GM19328 (cell line): ENCODE measurements at regions not wholly inside any gene's neighbourhood (a gene's known extent, or its start where the extent isn't known, plus 50 kb on each side); places are given as distances from the start of the nearest gene placed in this dataset.
"Not testable (repeated sequence)": the region's sequence is repeated elsewhere in the genome, so short reads cannot be mapped to it uniquely, and the experiment has no call there.

ENCODE experiments used
- ATAC-seq: cut with Tn5 transposase; IDR thresholded peaks from one replicate; pipeline ENCODE4 v1.9.1; 2021; ENCODE audit warnings: mild to moderate bottlenecking, moderate library complexity; ENCODE audit not compliant: unreplicated experiment

DNA sequence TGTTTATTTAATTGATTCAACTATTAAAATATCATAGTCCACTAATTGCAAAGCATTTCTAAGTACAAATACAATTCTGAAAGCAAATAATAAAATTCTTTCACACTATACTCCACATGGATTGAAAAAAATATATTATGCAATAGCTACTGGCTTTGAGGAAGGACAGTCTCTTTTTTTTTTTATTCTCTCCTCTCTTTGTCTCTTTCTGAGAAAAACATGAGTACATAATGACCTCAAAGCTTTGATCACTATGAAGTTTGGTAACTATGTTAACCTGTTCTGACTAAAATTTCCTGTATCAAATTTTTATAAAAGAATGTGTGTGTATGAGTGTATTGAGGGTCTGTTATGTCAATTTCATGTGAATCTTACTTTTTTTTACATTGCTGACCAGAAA is 96.2 kb downstream of the RGS2 start:
- no peak for ATAC-seq

DNA sequence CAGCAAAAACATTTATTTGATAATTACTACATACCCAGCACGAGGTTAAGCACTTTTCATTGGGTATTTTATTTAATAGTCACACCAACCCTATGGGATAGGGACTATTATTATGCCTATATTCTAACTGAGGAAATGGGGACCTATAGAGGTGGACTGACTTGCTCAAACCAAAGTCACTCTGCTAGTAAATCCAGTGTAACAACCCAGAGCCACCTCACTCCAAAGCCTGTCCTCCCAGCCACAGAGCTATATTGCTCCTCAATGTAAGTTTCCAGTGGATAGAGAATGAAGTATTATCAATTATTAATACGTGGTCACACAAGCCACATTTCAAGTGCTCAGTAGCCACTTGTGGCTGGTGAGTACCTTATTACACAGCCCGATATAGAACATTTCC is 97.5 kb downstream of the RGS2 start:
- no peak for ATAC-seq

DNA sequence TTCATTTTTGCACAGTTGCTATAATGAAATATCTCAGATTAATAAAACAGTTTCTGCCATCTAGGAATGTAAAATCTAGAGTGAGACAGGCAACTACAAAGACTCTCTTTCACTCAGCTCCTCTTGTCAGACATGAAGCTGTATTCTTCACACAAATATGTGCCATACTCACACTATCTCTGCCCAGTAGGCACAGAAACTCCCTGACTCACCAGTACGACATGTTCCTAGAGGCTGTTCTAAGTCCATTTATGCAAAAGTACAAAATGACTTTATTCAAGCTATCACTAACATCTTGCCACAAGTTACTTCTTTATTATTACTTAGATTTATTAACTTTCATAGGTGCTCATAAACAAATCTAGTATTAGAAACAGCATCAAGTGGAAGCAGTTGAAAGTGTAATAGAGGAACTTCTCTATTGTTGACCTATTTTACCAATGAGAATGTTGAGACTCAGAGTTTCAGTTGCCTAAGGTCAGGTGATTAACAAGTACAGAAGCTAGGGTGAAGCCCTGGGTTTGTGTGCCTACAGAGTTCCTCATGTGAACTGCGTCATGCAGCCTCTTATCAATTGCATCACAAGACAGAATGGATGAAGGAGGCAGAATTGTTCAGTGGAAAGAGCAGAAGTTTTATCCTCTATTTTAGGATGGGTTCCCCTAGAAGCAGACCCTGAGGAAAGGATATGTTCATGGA is 98.9 kb downstream of the RGS2 start:
- ATAC-seq: no peak

DNA sequence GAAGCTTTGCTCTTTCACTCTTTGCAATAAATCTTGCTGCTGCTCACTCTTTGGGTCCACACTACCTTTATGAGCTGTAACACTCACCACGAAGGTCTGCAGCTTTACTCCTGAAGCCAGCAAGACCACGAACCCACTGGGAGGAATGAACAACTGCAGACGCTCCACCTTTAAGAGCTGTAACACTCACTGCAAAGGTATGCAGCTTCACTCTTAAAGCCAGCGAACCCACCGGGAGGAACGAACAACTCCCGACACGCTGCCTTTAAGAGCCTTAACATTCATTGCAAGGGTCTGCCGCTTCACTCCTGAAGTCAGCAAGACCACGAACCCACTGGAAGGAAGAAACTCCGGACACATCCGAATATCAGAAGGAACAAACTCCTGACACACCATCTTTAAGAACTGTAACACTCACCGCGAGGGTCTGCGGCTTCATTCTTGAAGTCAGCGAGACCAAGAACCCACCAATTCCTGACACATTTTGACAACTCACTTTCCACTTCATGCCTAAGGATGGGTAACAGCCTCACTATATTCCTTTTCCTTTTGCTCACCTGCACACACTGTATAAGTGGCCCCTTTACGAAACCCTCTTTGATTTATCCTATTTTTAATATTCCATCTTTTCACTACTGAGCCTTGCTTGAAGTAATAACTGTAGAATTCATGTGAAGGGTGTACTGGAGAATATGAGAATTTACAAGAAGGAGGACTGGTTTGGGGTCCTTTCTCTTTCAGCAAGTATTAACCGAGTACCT is 103.2 kb downstream of the RGS2 start:
- ATAC-seq: not testable (repeated sequence)

DNA sequence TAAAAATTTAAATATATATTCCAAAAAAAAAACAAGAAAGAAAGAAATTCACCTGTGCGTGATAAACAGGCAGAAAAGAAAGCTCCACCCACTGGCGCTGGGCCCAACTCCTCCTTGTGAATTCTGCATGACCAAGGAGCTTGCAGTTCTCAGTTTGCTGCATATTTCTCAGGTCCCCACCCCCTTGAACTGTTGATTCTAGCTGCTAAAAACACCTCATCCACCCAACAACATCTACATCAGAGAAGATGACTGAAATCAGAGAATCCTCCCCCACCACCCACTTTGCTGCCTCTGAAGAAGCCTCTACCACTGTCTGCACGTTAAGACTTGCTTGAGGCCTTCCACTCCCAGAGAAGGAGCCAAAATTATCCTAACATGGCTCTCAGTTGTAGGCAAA is 104.8 kb downstream of the RGS2 start:
- no peak for ATAC-seq

DNA sequence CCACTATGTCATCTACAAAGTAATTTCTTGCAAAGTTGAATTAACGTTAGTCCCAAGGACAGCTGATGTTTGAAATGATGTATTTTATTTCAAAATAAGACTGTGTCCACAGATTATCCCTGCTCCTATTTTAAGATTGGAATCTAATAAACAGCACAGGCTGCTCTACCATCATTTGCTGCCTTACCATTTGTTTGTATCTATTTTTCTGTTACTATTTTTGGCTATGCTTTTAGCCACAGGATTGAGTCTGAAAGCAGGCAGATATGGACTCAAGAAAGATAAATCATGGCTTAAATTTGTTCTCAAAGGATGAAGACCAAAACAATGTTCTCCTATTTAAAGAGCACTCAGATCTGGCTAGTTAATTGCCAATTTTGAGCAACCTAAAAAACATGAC is 105.3 kb downstream of the RGS2 start:
- ATAC-seq: no peak

DNA sequence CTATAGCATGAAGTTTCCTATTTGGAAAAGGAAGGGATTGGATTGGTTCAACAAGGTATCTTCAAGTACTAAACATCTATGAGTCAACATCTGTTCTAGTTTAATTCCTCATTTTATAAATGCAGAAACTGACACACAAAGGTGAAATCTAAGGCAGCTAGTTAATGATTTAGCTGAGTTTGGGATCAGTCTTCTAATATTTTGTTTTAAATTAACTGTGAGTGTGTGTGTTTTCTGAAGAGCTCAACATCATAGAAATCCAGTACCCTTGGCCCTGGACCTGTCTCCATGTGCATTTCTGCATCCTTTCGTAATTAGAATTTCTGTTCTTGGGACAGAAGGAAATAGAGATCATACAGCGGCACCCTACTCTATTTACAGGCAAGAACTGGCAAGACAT is 105.9 kb downstream of the RGS2 start:
- no peak for ATAC-seq

DNA sequence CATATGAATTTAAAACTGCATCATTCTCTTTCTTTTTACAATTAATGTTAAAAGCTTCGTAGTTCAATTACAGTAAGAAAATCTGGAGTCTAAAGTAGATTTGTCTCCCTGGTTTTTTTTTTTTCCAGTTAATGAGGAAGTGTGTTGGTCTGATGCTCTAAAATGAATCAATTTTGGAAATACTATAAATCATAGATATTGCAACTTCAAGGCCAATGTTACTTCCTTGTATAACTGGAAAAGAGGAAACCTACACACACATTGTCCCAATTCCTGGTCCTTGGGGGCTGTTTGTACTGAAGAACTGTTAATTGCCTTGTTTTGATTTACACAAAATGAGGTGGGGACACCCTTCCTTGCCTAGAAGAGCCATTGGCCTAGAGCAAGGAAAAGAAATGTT is 107.2 kb downstream of the RGS2 start:
- no peak for ATAC-seq

DNA sequence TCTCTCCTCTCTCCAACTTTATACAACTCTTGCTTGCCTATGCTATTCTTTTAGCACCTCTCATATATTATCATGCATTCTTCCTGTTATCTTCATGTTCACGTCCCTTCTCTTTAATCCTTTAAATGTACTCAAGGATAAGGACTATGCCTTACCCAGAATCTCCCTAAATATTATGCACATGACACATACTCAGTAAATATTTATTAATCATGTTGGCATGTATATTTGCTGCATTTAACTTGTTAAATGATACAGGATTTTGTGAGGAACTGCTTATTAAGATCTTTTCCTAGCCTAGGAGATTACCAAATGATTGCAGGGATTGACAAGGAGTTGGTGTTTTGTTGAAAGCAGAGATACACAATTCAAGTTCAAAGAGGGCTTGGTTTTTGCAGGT is 109.4 kb downstream of the RGS2 start:
- no peak for ATAC-seq

DNA sequence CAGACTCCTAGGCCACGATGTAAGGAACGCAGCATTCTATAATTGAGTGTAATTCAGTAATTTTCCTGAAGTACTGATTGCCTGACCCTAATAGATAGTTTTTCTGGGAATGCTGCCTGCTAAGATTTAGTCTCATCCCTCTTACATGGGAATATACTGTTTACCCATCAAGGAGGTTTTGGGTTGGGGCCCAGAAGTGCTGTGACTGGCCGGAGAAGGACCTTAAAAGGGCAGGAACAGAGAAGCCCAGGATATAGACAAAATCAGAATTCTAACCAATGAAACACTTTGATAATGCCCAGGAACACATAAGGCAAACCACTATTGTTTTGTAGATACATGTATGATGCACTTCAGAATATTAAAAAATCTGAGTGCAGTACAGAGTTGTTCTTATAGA is 111.6 kb downstream of the RGS2 start:
- no peak for ATAC-seq

DNA sequence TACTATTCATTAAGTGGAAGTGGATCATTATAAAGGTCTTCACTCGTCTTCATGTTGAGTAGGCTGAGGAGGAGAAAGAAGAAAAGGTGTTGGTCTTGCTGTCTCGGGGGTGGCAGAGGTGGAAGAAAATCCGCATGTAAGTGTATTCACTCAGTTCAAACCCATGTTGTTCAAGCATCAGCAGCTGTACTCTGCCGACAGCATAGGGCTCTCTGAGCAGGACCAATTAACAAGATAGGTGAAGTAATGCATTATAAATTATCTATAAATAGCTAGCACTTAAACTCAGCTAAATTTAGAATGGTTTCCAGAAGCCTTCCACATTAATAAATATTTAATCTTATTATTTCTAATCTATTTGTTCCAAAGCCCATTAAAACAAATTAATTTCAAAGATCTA is 116.8 kb downstream of the RGS2 start:
- no peak for ATAC-seq

DNA sequence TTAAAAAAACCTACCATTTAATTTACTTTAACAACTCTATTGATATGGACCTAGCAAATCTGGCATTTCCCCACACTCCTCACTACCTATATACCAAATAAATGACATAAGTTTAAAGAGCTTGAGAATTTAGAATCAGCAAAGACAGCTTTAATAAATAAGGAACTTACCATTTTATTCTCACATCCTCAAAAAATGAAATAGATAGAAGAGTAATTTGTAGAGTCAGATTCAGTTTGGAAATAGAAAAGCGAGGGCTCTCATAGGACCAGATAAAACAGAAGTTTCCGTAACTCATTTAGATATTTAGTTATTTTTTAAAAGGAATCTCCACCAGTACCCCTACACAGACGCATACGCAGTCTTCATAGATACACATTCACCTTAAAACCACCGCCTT is 117.9 kb downstream of the RGS2 start:
- ATAC-seq: no peak

DNA sequence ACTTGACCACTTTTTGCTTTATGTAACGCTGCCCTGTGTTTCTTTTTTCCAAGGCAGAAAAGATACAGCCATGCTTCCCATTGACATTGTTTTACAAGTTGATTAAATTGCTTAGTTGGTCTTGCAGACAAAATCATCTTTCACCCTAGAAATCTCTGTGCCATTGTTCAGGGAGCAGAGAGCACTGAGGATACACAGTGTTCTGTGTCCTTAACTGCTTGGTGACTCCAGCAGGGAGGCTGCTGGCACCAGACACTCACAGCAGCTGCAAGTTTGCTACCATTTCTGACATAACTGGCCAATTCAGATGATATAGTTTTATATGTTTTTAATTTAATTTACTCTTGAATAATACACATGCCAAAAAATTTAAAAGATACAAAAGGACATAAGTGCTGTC is 118.7 kb downstream of the RGS2 start:
- no peak for ATAC-seq

DNA sequence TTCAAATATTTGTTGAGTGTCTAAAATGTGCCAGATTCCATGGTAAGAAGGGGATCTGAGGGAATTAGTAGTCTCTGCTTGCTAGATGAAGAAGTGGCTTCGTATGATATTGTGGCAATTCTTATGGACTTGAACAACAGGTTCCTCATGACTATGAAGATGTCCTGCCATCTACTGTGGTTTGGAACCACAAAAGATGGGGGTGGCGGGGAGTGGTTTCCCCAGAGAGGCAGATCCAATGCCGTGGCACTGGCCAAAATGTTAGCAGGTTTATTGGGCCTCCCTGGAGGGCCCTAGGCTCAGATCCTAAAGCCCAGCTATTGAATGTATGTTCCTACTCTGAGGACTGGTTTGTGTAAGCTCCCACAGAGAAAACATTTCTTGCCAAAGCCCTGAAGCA is 120.8 kb downstream of the RGS2 start:
- ATAC-seq: no peak

DNA sequence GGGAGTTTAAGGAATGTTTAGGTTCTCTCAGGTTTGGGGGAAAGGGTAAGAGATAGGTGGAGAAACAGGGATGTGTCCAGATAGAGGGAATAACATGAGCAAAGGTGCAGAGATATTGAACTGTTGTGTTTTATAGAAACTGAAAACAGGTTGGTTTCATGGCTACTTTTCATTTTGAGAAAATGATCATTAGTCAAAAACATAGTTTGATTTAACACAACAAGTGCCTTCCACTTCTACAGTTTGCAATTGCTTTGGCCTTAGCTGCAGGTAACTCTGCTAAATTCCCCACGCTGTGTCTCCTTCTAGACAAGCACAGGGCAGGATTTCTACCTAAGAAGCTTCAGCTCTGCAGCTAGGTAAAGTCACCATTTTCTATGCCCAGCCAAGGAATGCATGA is 124.9 kb downstream of the RGS2 start:
- ATAC-seq: no peak

DNA sequence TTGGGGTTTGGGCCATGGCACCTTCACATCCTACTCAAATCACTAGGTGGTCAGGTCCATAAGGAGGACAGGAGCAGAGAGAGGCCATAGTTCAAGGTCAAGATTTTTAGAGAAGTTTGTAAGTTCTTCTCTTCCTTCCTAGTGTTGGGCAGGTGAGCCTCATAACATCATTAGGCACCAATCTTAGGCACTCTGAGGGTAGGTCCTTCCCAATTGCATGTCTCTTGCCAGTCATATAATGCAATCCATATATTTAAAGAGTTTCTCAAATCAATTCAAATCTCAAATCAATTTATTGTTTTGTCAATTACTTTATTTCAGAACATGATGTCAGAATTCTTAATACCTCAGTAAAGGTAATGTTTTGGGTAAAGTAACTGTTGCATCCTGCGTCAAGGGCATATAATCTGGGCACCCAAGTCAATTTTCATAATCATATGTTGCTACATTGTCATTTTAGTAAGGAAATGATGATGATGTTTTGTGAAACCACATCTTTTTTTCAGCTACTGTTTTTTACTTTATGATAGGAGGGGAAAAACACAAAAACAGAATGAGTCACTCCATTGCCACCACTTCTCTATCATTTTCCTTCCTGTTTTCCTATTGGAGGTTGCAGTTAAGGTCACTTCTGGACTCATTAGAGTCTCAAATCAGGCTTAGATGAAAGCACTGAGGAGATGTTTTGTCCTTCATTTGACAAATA is 122.7 kb downstream of the UCHL5 start:
- no peak for ATAC-seq

DNA sequence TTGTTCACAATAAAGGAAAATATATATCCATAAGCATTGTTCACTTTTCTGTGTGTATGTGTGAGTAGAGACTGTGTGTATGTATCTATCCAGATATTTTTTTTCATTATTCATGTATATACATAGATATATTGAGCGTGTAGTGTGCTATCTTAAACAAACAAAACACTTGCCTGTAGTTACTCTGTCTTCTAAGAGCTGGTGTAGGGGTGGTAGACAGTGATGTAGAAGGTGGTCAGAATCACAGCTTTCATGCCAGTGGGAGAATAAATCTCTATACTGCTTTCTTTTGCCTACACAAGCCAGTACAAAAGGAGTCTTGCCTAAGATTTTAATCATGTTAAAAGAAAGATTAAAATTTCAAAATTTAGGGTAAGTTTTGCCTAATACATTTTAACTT is 122.0 kb downstream of the UCHL5 start:
- no peak for ATAC-seq

DNA sequence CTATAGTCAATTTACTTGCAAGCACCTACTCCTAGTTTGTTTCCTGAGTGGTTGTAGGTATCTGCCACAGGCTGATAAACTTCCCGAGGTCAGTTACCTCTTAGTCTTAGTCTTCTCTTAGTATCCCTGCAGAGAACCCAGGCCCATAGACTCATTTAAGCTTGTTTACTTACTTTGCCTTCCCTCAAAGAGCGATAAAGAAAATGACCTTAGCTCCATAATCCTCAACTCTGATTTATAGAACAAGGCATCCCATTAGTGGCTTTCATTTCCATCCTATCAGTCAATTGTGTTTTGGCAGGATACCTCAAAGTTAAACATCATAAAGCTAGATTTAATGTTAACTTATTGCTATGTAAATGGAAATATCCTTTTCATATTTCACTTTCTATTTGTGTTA is 119.7 kb downstream of the UCHL5 start:
- no peak for ATAC-seq

DNA sequence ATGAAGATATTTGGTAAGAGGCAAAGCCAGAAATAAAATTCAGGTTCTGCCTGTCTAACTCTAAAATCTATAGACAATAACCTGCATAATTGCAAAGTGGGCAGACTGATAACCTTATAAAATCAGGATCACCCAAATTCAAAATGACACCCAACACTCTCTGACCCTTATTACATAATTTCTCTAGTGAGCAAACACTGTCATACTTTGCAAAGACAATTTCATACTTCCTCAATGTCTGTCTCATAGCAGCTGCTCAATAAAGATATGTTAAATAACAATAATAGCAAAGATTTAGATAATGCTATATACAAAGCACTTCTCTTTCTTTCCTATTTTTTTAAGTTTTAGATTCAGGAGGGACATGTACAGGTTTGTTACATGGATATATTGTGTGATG is 118.5 kb downstream of the UCHL5 start:
- no peak for ATAC-seq

DNA sequence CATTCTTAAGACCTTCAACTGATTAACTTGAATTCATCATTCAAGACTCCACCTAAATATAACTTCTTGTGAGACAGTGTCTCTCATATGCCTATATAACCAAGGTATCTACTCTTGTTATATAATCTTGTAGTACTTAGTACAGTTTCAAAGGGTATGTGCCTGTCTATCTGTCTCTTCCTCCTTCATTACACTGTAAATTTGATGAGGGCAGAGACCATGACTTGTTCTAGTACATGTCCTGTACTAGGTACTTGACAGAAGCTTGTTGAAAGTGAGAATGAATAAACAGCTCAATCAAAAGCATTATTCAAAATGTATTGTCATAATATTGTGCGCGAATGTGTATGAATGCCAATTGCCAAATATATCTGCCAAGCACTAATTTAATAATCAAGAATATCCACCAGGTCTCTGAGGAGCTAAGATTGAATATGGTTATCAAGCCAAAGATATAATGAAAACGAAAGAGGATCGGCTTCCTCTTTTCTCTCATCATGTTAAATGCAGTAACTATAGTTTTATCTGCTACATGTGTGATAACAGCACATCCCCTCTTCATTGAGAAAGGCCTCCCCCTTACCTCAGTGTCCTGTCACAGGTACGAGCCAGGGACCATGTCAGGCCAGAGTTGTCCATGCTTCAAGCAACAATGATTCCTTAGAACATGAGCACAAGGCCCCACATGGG is 117.3 kb downstream of the UCHL5 start:
- peak; percentile 62 for ATAC-seq

DNA sequence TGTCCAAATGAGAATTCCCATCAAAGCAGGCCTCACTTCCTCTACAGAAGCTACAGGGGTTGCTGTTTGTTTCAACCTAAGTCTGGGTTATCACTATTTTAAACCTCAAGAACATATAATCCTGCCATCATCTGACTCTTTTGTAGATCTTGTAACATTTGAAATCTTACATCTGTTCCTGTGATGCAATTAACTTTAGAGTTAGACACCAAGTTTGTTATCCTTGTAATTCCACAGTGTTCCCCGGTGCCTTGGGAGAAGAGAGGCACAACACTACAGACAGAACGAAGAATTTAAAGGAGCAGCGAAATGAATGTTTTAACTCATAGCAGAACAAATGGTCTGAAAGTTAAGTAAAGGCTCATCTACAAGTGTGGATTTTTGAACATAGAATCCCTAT is 116.1 kb downstream of the UCHL5 start:
- ATAC-seq: no peak

DNA sequence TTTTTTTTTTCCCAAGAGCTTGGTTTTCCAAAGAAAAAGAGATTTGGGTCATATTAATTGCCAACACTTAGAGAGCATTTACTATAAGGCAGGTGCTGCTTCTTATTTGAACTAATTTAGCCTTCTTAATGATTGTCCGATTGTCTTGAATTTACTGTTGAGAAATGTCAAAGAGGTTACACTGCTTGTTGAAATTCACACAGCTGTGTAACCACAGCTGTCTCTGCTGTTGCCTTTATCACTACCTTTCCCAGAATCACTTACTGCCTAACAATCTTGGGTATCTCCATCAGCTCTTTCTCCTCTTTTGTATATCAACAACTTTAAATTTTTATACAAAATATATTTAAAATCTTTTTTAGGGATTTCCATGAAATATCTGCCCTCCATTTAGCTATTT is 115.6 kb downstream of the UCHL5 start:
- no peak for ATAC-seq
